Smooth muscle cell of the brain vasculature (primary cell): ENCODE measurements at regions not wholly inside any gene's neighbourhood (a gene's known extent, or its start where the extent isn't known, plus 50 kb on each side); places are given as distances from the start of the nearest gene placed in this dataset.
A peak's percentile ranks its signal among the peaks of the same experiment; 100 is the strongest.
"Not testable (repeated sequence)": the region's sequence is repeated elsewhere in the genome, so short reads cannot be mapped to it uniquely, and the experiment has no call there.

ENCODE experiments used
- DNase-seq: peaks from one replicate; pipeline ENCODE4 v3.0.0-alpha.2; 2012; ENCODE audit warnings: low read depth, low spot score

GRCh38 chr13:39893808-39894207 lies 238.3 kb downstream of the COG6 start:
- no peak for DNase-seq

GRCh38 chr13:39894586-39894985 lies 239.1 kb downstream of the COG6 start:
- DNase-seq, result no peak

GRCh38 chr13:39895254-39895653 lies 239.8 kb downstream of the COG6 start:
- no peak for DNase-seq

GRCh38 chr13:39897636-39898035 lies 242.2 kb downstream of the COG6 start:
- no peak for DNase-seq

- peak; percentile 21 for DNase-seq
Observed at GRCh38 chr13:39900106-39900750, 244.8 kb downstream of the COG6 start.

- DNase-seq, result no peak
Observed at GRCh38 chr13:39904959-39905358, 249.5 kb downstream of the COG6 start.

GRCh38 chr13:39909634-39910033 lies 254.2 kb downstream of the COG6 start:
- no peak for DNase-seq

DNA sequence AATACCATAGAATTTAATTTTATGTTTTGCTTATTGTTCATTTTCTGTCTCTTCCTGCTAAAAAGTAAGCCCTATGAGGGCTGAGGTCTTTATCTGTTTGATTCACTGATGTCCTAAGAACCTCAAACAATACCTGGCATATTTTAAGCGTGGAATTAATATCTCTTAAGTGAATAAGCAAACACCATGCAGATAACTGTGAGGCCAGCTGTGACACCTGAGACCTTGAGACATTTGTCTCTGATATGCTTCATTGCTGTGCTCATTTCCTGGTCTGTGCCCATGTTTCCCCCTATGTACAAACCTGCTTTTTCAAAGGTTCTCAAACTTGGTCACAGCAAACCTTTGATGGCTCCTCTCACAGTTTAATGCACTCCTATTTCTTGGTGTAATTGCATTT lies 254.6 kb downstream of the COG6 start:
- DNase-seq, result no peak

- DNase-seq, result no peak
Observed at GRCh38 chr13:39910833-39911232, 255.4 kb downstream of the COG6 start.

- DNase-seq, result no peak
Observed at GRCh38 chr13:39913339-39913738, 257.9 kb downstream of the COG6 start.

GRCh38 chr13:39913928-39914327 lies 258.5 kb downstream of the COG6 start:
- DNase-seq, result no peak

DNA sequence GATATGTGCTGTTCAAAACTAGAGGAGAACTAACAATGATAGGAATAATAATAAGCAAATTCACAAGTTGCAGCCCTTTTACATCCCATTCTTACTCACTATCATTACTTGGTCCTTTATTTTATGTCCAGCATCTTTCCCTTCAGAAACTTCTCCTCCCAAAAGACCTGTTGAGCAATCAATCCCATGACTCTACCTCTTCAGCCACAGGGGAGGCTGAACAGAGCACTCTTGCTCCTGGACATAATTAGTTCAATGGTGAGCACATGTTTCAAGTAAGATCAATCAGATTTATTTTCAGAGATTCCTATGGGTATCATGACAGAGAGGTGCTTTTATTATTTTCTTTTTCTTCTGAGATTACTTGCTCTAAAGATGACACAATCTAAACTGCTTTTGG lies 260.0 kb downstream of the COG6 start:
- DNase-seq, result no peak

DNA sequence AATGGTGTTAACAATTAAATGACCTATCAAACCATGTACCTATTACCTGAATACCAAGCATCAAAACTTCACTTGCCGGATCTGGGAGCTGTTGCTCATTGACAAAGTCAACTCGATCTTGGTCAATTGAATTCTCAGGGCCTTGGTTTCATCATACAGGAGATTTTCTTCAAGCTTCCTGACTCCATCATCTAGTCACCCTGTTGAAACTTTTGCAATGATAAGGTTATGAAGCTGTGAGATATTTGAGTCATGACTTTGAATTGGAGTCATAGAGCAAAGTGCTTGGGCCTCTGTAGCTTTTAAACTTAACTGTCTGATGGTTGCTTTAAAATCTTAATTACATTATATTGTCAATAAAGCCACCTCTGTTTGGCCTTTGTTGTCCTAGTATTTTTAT lies 260.9 kb downstream of the COG6 start:
- no peak for DNase-seq

DNA sequence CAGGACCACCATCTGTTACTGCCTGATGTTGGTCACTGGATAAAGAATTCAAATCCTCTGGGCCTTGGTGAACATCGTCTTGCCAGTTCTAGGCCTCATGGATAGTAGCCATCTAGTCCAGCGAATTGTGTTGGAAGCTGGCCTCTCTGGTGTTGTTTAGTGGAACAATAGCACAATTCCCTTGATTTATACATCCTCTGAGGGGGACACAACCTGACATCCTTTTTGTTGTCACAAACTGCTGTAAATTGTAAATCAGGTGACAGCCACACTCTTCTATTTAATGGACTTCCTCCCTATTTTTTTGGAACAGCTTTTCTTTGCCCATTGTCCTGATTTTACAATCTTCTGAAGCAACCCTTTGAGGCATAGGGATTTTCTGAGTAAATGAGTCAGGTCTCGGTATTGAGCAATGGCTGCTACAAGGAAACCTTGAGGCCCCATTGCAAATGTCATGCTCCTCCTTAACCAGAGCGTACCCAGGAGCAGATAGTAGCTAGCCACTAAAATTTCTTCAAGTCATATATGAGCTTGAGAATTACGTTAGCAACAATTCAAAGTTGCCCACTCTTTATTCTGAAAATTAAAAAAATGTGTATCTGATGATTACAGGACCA lies 263.3 kb downstream of the COG6 start:
- DNase-seq, result no peak

GRCh38 chr13:39920613-39921012 lies 265.2 kb downstream of the COG6 start:
- no peak for DNase-seq

GRCh38 chr13:39926345-39926744 lies 270.9 kb downstream of the COG6 start:
- no peak for DNase-seq

DNA sequence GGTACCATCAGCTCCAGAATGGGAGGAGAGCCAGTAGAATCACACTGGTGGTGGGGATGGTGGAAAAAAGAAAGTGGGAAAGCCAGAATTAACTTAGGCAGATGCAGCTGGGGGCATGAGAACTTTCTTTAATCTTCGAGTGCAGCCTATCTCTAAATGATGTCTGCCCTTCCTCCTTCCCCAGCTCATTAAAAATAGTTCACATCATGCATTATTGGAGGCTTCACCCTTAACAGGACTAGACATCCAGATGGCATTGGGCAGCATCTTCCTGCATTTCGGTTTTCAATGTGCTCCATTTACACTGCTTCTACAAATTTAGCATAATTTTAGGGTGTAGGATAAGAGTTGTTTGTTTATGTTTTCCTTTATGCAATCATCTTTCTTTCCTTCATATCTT lies 272.8 kb downstream of the COG6 start:
- DNase-seq, result no peak

GRCh38 chr13:39929583-39929982 lies 274.1 kb downstream of the COG6 start:
- no peak for DNase-seq

GRCh38 chr13:39930060-39930459 lies 274.6 kb downstream of the COG6 start:
- DNase-seq, result no peak

DNA sequence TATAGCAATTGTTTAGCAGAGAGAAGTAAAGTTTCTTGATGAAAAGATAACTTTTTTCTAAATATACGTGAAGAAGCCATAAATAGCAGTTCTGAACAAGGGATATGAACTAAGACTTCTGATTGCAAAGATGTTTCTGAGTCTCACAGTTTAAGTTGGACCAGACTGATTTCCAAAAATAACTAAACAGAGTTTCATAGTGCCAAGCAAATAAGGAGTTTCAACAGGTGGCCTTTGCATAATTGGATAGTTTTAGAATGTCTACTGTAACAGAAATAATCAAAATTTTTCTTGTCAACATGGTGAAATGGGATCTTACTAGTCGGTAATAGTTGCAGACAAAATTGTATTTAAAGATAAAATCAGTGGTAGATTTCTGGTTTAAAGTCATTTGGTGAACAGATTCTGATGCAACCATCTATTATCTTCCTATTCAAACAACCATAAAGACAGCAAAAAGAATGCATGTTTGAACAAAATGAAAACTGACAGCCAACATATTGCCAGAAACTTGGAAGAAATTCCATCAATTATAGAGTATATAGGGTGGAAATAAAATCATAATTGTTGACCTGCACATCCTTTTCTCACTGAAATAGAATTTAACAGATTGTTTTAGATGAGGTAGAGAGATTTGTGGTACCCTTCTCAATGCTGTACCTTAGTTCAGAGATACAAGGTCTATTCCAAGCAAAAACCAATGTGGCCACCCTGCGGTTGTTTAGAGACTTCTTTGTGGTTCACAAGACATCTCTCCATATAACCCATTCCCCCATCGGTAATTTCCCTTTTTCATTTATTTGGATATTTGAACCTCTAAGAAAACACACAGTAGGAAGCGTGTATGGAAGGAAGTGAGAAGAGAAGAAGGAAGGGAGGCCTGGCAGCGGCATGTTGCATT lies 275.3 kb downstream of the COG6 start:
- DNase-seq, result no peak

DNA sequence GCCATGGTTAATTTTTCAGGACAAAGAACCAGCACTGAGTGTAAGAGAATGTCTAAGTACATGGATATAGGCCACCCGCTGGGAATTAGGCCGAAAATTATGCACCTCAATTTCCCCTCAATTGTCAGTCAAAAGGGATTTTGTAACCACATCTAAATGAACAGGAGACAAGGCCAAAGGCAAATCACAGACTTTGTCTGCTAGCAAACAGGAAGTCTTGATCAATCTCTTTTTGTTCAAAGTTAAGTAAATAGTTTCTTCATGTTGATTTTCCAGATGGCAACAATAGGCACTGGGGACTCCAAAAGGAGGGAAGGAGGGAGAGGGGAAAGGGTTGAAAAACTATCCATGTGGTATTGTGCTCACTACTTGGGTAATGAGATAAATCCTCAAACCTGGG lies 276.0 kb downstream of the COG6 start:
- no peak for DNase-seq

GRCh38 chr13:39932514-39932913 lies 277.1 kb downstream of the COG6 start:
- DNase-seq, result not testable (repeated sequence)

- DNase-seq, result no peak
Observed at GRCh38 chr13:39935155-39935554, 279.7 kb downstream of the COG6 start.
